NCI-H748 treated with DMSO at 0.1 percent for 48 hours (cell line): ENCODE measurements at regions not wholly inside any gene's neighbourhood (a gene's known extent, or its start where the extent isn't known, plus 50 kb on each side); places are given as distances from the start of the nearest gene placed in this dataset.

Source experiments
- DNase-seq: peaks from one replicate; lab custom pipeline; 2025; lab: John Stamatoyannopoulos, UW

- no peak for DNase-seq
These were observed 293.6 kb upstream of the ZMIZ1 start for GRCh38 chr10:78774999-78775711.

GRCh38 chr10:78775891-78776290, 292.9 kb upstream of the ZMIZ1 start:
- no peak for DNase-seq

- no peak for DNase-seq
These were observed 292.0 kb upstream of the ZMIZ1 start for GRCh38 chr10:78776756-78777155.

GRCh38 chr10:78777466-78777865, 291.3 kb upstream of the ZMIZ1 start:
- no peak for DNase-seq

DNA sequence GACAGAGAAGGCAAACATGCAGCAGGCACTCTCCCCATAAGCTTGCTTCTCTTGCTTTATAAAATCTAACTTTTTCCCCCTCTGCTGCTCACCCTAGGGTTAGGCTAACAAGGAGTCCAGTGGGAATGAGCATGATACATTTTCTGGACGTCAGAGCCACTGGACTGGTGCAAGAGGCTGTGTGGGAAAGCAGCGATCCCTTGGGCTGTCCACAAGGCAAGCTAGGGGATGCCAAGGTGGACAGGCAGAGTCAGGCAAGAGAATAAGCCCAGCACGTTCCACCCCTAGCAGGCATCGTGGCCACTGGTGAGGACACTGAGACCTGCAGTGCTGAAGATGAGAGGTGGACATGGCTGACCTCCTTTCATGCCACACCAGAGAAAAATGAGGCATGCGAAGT, 290.9 kb upstream of the ZMIZ1 start:
- no peak for DNase-seq

DNA sequence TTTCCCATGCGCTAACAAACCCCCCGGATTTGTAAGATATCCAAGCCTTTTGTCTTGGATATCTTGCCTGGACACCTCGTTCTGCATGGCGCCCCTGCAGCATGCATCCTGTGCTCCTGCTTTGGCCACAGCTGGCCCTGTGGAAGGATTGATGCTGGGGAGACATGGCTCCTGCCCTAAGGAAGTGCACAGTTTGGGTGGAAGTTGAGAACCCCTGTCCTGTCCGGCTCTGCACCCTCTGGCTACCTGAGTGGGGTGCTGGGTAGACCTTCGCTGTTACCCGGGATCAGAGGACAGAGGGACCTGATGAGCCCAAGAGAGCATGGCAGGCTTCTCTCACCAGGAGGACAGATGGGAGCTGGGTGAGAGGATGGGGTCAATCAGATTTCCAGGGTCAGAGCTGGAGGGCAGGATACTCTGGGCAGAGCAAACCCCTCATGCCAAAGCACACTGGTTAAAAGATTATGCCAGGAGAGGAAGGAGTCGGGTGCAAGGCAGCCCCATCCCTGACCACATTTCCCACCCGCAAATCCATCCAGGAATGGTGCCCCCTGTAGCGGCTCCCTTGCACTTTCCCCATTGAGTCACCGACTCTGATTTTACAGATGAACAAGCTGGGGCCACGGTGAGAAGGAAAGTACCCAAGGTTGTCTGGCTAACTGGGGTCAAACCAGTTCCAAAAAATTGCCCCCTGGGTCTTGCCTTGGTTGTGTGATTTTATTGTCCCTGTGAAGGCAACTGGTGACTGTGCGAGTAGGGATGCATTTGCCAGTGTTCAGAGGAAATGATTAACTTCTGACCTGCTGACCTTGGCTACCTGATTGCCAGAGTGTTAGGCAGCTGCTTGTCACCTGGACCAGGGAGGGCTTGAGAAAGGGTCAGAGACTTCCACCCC, 290.1 kb upstream of the ZMIZ1 start:
- DNase-seq: no peak

- no peak for DNase-seq
These were observed 289.3 kb upstream of the ZMIZ1 start for GRCh38 chr10:78779339-78779955.

- no peak for DNase-seq
These were observed 288.2 kb upstream of the ZMIZ1 start for GRCh38 chr10:78780551-78780961.

DNA sequence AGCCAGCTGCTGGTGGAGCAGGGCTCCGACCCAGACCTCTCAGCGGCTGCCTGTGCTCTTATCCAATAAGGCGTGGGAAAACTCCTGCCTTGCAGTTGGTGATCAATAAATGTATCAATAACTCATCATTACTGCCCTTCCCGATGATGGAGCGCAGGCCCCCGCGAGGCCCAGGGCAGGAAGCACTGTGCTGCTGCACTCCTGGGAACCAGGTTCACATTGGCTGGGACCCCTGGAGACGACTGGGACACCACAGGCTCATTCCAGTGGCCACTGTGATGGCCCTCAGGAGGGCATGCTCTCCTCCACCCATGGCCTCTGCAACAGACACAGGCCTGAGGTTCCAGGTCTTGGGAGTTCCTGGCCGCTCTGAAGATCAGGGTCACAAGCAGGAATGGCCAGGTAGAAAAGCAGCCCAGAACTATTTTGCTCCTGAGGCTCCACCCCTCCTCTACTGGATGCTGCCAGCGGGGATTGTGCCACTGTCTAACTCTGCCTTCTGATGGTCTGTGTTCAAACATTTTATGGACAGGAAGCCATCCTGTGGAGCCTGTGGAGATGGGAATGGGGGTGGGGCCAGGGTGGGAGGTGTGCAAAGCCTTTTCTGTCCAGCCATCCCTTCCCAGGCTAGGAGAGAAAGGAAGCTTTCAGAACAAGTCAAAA, 287.4 kb upstream of the ZMIZ1 start:
- DNase-seq: no peak

DNA sequence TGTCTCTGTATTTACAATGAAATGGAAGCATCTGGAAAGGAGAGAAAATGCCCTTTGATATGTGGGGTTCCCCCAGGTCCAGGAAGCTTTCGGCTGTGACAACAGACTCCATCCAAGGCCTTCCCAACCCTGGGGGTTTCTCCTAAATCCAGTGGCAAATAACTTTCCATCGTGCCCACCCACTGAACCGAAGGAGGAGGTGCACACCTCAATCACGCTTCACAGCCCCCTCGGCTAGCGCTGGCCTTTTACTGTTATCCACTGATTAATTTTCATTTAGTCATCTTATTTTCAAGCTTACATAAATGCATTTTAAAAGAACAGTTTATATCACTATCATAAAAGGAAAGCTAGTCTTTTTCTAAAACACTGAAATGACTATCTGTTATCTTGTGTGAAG, 286.8 kb upstream of the ZMIZ1 start:
- DNase-seq: no peak

DNA sequence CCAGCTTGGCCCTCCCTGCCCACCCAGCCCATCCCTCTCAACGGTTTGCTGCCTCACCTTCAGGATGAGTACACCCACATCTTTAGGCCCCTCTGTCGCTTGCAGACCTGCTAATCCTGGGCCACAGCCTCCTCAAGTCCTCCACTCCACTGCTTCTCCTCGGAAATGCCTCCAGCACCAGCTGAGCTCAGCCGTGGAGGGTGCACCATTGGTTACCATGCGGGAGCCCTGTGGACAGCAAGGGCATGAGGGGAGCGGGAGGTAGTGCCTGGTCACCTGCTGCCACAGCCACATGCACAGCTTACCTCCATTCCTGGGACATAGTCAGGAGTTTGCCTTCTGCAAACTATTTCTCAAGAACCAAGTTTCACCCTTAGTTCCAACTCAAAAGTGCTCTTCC, 286.3 kb upstream of the ZMIZ1 start:
- no peak for DNase-seq

GRCh38 chr10:78783753-78784152, 285.0 kb upstream of the ZMIZ1 start:
- no peak for DNase-seq

DNA sequence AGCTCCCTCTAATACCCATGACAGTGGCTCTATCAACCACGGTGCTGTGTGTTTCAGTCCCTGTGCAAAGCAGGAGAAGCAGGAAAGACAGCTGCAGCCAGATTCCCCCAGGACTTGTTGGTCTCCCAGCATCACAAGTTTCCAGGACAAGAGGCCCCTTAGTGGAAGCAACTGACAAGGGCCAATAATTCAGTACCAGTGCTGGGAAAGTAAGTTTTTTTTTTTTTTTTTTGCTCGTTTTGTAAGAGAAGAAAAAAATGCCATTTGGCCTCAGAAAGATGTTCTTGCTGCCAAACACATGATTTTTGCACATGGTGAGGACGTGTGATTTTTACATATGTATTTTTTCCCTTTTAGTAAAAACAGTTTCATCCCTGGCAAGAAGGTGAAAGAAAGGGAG, 284.2 kb upstream of the ZMIZ1 start:
- no peak for DNase-seq

GRCh38 chr10:78785066-78785465, 283.7 kb upstream of the ZMIZ1 start:
- DNase-seq: no peak

DNA sequence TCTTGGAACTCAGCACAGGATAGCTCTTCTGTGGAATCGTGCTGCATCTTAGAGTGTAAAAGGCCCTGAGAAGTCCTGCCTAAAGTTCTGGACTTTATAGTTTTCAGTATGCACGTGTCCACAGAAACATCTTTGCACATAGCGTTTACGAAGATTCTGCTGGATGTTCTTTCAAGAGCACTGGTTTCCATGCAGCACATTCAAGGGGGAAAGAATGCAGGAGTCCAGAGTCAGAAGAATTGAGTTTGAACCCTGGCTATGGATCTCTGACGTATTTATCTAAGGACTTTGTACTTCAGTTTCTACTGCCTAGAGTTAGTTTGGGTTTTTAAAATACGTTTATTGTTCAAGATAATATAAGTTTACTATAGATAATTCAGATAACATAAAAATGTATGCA, 282.8 kb upstream of the ZMIZ1 start:
- DNase-seq: no peak

DNA sequence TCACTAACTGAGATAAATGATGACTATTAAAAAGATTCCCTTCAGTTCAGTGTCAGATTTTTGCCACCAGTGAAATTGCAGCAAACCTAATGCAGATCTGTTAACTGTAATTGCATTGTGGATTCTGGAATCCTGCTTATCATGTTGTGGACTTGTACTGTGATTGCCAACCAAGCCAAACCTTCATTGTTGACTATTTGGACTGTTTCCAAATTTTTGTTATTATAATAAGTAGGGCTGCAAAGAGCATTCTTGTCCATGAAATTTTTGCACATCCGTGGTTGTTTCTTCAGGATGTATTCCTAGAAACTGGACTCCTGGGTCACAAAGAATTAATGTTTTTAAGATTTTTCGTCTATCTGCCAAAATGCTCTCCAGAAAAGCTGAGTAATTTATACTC, 281.6 kb upstream of the ZMIZ1 start:
- DNase-seq: no peak

- no peak for DNase-seq
These were observed 273.9 kb upstream of the ZMIZ1 start for GRCh38 chr10:78794736-78795455.

- DNase-seq: no peak
These were observed 269.6 kb upstream of the ZMIZ1 start for GRCh38 chr10:78798976-78799730.

DNA sequence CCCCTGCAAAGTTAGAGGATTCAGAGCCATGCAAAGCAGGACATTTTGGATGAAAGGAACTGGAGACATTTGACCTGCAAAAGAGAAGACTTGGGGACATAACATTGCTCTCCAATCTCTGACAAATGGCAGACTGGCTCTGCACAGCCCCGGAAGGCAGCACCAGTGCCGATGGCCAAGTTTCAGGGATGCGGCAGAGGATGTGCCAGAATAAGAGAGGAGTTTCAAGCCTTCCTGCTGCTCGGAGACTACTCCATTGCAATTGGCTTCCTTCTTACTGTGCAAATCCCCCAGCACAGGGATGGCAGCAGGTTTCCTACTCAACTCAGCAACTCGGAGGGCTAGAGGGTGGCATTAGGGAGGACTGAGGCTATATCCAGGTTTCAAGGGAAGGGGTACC, 268.8 kb upstream of the ZMIZ1 start:
- no peak for DNase-seq

DNA sequence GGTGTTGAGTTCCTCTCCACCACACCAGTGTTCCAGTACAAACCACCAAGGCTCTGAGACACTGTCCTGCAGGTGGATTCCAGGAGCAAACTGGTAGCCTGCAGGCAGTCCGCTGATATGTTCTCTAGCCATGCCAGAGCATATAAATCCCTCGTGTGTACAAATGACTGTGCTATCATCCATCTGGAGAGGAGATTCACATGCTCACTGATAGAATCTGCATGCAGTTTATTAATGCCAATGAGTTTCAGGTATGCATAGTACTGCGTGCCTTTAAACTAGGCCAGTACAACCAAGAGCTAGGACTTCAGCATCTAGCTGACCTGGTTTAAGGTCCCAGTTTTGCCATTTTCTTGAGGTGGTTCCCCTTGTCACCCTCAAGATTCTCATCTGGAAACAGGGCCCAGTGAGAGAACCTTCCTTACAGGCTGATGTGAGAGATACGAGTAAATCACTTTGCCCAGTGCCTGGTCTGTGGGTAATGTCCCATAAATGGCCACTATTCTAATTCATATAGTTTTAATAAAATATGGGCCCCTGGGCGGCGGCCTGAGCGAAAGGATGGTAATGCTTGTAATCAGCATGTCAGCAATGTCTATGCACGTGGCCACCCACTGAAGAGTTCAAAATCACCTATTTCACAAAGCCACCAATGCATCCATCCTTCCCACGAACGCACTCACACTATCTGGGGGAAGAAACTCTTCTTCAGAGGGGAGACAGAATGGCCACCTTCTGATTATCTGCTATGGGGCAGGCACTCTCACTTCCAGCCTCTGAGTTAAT, 268.0 kb upstream of the ZMIZ1 start:
- DNase-seq: no peak
